GM23338 (cell line): ENCODE measurements at regions not wholly inside any gene's neighbourhood (a gene's known extent, or its start where the extent isn't known, plus 50 kb on each side); places are given as distances from the start of the nearest gene placed in this dataset.

ENCODE experiments used
- ATAC-seq: fragments of 200-7000 bp; cut with Tn5 transposase; 3 replicates; pipeline ENCODE4 v1.9.1; 2020
- DNase-seq: peaks from one replicate; pipeline ENCODE4 v3.0.0-alpha.2; 2015; ENCODE audit warnings: low spot score
- H2AFZ ChIP-seq: fragments of 200-600 bp; sonication (generic); 2 replicates; pipeline ENCODE4 v1.8.0; 2016; ENCODE audit warnings: antibody characterized with exemption, mild to moderate bottlenecking, moderate library complexity
- H3F3A ChIP-seq: fragments of 200-600 bp; sonication (generic); replicated peaks from 2 replicates; pipeline ENCODE4 v1.8.0; 2017; ENCODE audit warnings: antibody characterized with exemption, mixed run types, low read depth
- H3K27ac ChIP-seq: fragments of 200-600 bp; sonication (generic); 2 replicates; pipeline ENCODE4 v1.6.1; 2016; ENCODE audit warnings: low read depth
- H3K27me3 ChIP-seq: fragments of 200-600 bp; sonication (generic); 2 replicates; pipeline ENCODE4 v1.8.0; 2016; ENCODE audit warnings: mild to moderate bottlenecking, mixed run types, moderate library complexity; ENCODE audit not compliant: insufficient read depth
- H3K36me3 ChIP-seq: fragments of 200-600 bp; sonication (generic); 2 replicates; pipeline ENCODE4 v1.8.0; 2016; ENCODE audit warnings: mild to moderate bottlenecking; ENCODE audit not compliant: insufficient read depth
- H3K4me1 ChIP-seq: fragments of 200-600 bp; sonication (generic); 2 replicates; pipeline ENCODE4 v1.8.0; 2016; ENCODE audit warnings: mild to moderate bottlenecking, moderate library complexity; ENCODE audit not compliant: insufficient read depth
- H3K4me2 ChIP-seq: fragments of 200-600 bp; sonication (generic); 2 replicates; pipeline ENCODE4 v1.7.1; 2017; ENCODE audit warnings: mixed run types
- H3K4me3 ChIP-seq: fragments of 200-600 bp; sonication (generic); 2 replicates; pipeline ENCODE4 v1.6.1; 2016; ENCODE audit warnings: mixed run types
- H3K79me2 ChIP-seq: fragments of 200-600 bp; sonication (generic); replicated peaks from 2 replicates; pipeline ENCODE4 v1.8.0; 2017; ENCODE audit warnings: mild to moderate bottlenecking; ENCODE audit not compliant: insufficient read depth
- H3K9me2 ChIP-seq: fragments of 200-600 bp; sonication (generic); 2 replicates; pipeline ENCODE4 v1.8.0; 2017; ENCODE audit not compliant: insufficient read depth
- H4K20me1 ChIP-seq: fragments of 200-600 bp; sonication (generic); replicated peaks from 2 replicates; pipeline ENCODE4 v1.8.0; 2017; ENCODE audit warnings: mild to moderate bottlenecking; ENCODE audit not compliant: insufficient read depth
- H3K27ac Mint-ChIP-seq: 2 replicates; pipeline ENCODE4 v1.8.0; 2020; ENCODE audit warnings: inconsistent platforms, mild to moderate bottlenecking, moderate library complexity, mixed read lengths
- H3K27me3 Mint-ChIP-seq: 3 replicates; pipeline ENCODE4 v1.8.0; 2022; ENCODE audit warnings: low read depth, mild to moderate bottlenecking, moderate library complexity, mixed read lengths, inconsistent platforms; ENCODE audit not compliant: insufficient read depth, poor library complexity
- H3K36me3 Mint-ChIP-seq: 3 replicates; pipeline ENCODE4 v1.8.0; 2021; ENCODE audit warnings: low read depth, mild to moderate bottlenecking, inconsistent platforms, moderate library complexity, mixed read lengths
- H3K4me1 Mint-ChIP-seq: 3 replicates; pipeline ENCODE4 v1.8.0; 2020; ENCODE audit warnings: mild to moderate bottlenecking, inconsistent platforms, mixed read lengths
- H3K4me3 Mint-ChIP-seq: 3 replicates; pipeline ENCODE4 v1.8.0; 2021; ENCODE audit warnings: moderate library complexity, mild to moderate bottlenecking, inconsistent platforms, mixed read lengths
- H3K9me3 Mint-ChIP-seq: 3 replicates; pipeline ENCODE4 v1.8.0; 2020; ENCODE audit warnings: moderate library complexity, mild to moderate bottlenecking, inconsistent platforms, mixed read lengths
- CREB1 ChIP-seq: fragments of 250-450 bp; sonication (Bioruptor Pico); IDR thresholded peaks from 2 replicates; pipeline ENCODE4 v1.5.0; 2020; ENCODE audit warnings: low read depth, mild to moderate bottlenecking, moderate library complexity
- EZH2 ChIP-seq: fragments of 200-600 bp; sonication (generic); IDR thresholded peaks from one replicate; pipeline ENCODE4 v1.8.0; 2017; ENCODE audit warnings: antibody characterized with exemption, mild to moderate bottlenecking, low read depth; ENCODE audit not compliant: unreplicated experiment
- EZH2phosphoT487 ChIP-seq: fragments of 200-600 bp; sonication (generic); IDR thresholded peaks from one replicate; pipeline ENCODE4 v1.8.1; 2018; ENCODE audit warnings: antibody characterized with exemption; ENCODE audit not compliant: unreplicated experiment
- JUNB ChIP-seq: IDR thresholded peaks from one replicate; pipeline ENCODE4 v1.6.1; 2016; ENCODE audit warnings: antibody characterized with exemption; ENCODE audit not compliant: unreplicated experiment
- NANOG ChIP-seq: IDR thresholded peaks from 2 replicates; pipeline ENCODE4 v1.6.1; 2016; ENCODE audit warnings: antibody characterized with exemption, borderline replicate concordance
- POLR2AphosphoS5 ChIP-seq: IDR thresholded peaks from 2 replicates; pipeline ENCODE4 v1.6.1; 2016; ENCODE audit warnings: antibody characterized with exemption, low read depth
- STAT1 ChIP-seq: IDR thresholded peaks from one replicate; pipeline ENCODE4 v1.6.1; 2016; ENCODE audit warnings: antibody characterized with exemption; ENCODE audit not compliant: unreplicated experiment
- ZNF114 ChIP-seq: fragments of 250-450 bp; sonication (Bioruptor Pico); IDR thresholded peaks from 2 replicates; pipeline ENCODE4 v1.5.0; 2020; ENCODE audit warnings: mild to moderate bottlenecking, moderate library complexity
- ZNF331 ChIP-seq: fragments of 250-450 bp; sonication (Bioruptor Pico); IDR thresholded peaks from 2 replicates; pipeline ENCODE4 v1.5.0; 2020; ENCODE audit warnings: low read depth, mild to moderate bottlenecking, moderate library complexity
- TF ChIP-seq, protein P1 (sequence below): IDR thresholded peaks from 2 replicates; pipeline ENCODE4 v1.6.1; 2016; ENCODE audit warnings: antibody characterized with exemption
- TF ChIP-seq, protein P2 (sequence below), 2 experiments: fragments of 200-600 bp in 1 of 2; sonication (generic) in 1 of 2; conservative IDR thresholded peaks; 2 replicates each; pipeline versions ENCODE4 v1.5.1 to v1.6.1; 2016 to 2017; ENCODE audit warnings: antibody characterized with exemption in 2 of 2, low read depth in 2 of 2, mild to moderate bottlenecking in 2 of 2, moderate library complexity in 1 of 2
- TF ChIP-seq, protein P3 (sequence below): IDR thresholded peaks from one replicate; pipeline ENCODE4 v1.6.1; 2018; ENCODE audit warnings: antibody characterized with exemption; ENCODE audit not compliant: unreplicated experiment
- TF ChIP-seq, protein P4 (sequence below): fragments of 250-450 bp; sonication (Bioruptor Pico); IDR thresholded peaks from 2 replicates; pipeline ENCODE4 v1.5.0; 2020; ENCODE audit warnings: mild to moderate bottlenecking, moderate library complexity

DNA sequence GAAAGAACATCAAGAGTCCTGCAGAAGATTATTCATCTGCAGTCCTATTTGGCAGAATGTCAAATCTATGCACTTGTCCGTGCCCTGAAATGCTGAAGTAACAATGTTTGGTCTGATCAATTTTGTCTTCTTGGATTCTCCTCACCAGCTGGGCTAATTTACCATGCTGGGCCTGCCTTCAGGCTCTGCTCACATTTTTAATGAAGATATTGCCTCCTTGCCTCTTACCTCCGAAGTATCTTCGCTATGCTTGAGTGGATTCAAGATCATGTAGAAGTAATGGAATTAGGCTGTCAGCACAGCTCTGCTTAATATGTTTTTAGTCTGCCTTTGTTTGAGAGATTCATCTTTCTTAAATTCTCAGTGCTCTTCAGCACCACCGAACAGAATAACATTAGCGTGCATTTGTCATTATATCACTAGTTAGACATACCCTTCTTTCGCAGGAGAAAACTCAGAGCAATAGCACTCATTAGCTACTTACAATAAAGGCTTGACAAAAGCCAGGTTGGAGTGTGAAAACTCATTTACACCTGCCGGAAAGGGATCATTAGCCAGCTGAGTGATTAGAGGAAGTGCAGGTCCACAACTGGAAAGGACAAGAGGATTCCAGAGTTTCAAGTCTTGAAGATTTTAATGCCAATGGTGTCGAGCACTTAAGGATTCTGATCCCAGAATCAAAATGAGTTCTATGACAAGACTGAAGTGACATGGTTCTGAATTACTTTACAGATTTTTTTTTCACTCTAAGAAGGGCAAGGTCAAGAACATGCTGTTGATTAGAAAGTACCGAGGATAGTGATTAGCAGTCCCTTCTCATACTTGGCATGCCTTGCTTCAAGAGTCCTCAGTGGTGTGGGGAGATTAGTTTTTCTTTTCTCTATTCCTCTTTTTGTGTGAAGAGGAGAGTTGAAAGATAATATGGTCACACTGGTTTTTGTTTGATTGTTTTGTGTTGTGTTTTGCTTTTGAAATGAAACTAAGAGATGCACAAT is 405.6 kb upstream of the TOM1L1 start:
- no peak overlapping the region for H3K4me3 ChIP-seq
- no peak overlapping the region for H3K27ac ChIP-seq
- Mint-ChIP-seq H3K9me3 (no peaks in the 10 kb centered on the region; the same call in 2 of the 3 replicates), H3K4me3 (no peak overlapping the region), H3K27me3 (no peaks in the 10 kb centered on the region), H3K27ac (no peak overlapping the region), H3K4me1 (peaks cover 5% of the 10 kb centered on the region; the same call in 1 of the 3 replicates), H3K36me3 (no peaks in the 10 kb centered on the region)
- TF ChIP-seq, protein P1, sequence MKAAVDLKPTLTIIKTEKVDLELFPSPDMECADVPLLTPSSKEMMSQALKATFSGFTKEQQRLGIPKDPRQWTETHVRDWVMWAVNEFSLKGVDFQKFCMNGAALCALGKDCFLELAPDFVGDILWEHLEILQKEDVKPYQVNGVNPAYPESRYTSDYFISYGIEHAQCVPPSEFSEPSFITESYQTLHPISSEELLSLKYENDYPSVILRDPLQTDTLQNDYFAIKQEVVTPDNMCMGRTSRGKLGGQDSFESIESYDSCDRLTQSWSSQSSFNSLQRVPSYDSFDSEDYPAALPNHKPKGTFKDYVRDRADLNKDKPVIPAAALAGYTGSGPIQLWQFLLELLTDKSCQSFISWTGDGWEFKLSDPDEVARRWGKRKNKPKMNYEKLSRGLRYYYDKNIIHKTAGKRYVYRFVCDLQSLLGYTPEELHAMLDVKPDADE = no peak
- TF ChIP-seq STAT1 (no peak), CREB1 (CRISPR knock-in tag) (no peak), EZH2phosphoT487 (no peak), NANOG (no peak), ZNF114 (no peak), ZNF331 (CRISPR knock-in tag) (no peak), EZH2 (no peak), JUNB (no peak), POLR2AphosphoS5 (no peak)
- TF ChIP-seq, protein P2, sequence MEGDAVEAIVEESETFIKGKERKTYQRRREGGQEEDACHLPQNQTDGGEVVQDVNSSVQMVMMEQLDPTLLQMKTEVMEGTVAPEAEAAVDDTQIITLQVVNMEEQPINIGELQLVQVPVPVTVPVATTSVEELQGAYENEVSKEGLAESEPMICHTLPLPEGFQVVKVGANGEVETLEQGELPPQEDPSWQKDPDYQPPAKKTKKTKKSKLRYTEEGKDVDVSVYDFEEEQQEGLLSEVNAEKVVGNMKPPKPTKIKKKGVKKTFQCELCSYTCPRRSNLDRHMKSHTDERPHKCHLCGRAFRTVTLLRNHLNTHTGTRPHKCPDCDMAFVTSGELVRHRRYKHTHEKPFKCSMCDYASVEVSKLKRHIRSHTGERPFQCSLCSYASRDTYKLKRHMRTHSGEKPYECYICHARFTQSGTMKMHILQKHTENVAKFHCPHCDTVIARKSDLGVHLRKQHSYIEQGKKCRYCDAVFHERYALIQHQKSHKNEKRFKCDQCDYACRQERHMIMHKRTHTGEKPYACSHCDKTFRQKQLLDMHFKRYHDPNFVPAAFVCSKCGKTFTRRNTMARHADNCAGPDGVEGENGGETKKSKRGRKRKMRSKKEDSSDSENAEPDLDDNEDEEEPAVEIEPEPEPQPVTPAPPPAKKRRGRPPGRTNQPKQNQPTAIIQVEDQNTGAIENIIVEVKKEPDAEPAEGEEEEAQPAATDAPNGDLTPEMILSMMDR (conservative IDR thresholded peaks at IDR 0.05; ENCODE audit: low read depth in 2 of 2) = no peak
- TF ChIP-seq, protein P3, sequence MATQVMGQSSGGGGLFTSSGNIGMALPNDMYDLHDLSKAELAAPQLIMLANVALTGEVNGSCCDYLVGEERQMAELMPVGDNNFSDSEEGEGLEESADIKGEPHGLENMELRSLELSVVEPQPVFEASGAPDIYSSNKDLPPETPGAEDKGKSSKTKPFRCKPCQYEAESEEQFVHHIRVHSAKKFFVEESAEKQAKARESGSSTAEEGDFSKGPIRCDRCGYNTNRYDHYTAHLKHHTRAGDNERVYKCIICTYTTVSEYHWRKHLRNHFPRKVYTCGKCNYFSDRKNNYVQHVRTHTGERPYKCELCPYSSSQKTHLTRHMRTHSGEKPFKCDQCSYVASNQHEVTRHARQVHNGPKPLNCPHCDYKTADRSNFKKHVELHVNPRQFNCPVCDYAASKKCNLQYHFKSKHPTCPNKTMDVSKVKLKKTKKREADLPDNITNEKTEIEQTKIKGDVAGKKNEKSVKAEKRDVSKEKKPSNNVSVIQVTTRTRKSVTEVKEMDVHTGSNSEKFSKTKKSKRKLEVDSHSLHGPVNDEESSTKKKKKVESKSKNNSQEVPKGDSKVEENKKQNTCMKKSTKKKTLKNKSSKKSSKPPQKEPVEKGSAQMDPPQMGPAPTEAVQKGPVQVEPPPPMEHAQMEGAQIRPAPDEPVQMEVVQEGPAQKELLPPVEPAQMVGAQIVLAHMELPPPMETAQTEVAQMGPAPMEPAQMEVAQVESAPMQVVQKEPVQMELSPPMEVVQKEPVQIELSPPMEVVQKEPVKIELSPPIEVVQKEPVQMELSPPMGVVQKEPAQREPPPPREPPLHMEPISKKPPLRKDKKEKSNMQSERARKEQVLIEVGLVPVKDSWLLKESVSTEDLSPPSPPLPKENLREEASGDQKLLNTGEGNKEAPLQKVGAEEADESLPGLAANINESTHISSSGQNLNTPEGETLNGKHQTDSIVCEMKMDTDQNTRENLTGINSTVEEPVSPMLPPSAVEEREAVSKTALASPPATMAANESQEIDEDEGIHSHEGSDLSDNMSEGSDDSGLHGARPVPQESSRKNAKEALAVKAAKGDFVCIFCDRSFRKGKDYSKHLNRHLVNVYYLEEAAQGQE = no peak
- TF ChIP-seq, protein P4, sequence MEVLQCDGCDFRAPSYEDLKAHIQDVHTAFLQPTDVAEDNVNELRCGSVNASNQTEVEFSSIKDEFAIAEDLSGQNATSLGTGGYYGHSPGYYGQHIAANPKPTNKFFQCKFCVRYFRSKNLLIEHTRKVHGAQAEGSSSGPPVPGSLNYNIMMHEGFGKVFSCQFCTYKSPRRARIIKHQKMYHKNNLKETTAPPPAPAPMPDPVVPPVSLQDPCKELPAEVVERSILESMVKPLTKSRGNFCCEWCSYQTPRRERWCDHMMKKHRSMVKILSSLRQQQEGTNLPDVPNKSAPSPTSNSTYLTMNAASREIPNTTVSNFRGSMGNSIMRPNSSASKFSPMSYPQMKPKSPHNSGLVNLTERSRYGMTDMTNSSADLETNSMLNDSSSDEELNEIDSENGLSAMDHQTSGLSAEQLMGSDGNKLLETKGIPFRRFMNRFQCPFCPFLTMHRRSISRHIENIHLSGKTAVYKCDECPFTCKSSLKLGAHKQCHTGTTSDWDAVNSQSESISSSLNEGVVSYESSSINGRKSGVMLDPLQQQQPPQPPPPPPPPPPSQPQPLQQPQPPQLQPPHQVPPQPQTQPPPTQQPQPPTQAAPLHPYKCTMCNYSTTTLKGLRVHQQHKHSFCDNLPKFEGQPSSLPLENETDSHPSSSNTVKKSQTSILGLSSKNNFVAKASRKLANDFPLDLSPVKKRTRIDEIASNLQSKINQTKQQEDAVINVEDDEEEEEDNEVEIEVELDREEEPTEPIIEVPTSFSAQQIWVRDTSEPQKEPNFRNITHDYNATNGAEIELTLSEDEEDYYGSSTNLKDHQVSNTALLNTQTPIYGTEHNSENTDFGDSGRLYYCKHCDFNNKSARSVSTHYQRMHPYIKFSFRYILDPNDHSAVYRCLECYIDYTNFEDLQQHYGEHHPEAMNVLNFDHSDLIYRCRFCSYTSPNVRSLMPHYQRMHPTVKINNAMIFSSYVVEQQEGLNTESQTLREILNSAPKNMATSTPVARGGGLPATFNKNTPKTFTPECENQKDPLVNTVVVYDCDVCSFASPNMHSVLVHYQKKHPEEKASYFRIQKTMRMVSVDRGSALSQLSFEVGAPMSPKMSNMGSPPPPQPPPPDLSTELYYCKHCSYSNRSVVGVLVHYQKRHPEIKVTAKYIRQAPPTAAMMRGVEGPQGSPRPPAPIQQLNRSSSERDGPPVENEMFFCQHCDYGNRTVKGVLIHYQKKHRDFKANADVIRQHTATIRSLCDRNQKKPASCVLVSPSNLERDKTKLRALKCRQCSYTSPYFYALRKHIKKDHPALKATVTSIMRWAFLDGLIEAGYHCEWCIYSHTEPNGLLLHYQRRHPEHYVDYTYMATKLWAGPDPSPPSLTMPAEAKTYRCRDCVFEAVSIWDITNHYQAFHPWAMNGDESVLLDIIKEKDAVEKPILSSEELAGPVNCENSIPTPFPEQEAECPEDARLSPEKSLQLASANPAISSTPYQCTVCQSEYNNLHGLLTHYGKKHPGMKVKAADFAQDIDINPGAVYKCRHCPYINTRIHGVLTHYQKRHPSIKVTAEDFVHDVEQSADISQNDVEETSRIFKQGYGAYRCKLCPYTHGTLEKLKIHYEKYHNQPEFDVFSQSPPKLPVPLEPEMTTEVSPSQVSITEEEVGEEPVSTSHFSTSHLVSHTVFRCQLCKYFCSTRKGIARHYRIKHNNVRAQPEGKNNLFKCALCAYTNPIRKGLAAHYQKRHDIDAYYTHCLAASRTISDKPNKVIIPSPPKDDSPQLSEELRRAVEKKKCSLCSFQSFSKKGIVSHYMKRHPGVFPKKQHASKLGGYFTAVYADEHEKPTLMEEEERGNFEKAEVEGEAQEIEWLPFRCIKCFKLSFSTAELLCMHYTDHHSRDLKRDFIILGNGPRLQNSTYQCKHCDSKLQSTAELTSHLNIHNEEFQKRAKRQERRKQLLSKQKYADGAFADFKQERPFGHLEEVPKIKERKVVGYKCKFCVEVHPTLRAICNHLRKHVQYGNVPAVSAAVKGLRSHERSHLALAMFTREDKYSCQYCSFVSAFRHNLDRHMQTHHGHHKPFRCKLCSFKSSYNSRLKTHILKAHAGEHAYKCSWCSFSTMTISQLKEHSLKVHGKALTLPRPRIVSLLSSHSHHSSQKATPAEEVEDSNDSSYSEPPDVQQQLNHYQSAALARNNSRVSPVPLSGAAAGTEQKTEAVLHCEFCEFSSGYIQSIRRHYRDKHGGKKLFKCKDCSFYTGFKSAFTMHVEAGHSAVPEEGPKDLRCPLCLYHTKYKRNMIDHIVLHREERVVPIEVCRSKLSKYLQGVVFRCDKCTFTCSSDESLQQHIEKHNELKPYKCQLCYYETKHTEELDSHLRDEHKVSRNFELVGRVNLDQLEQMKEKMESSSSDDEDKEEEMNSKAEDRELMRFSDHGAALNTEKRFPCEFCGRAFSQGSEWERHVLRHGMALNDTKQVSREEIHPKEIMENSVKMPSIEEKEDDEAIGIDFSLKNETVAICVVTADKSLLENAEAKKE = no peak
- H3K27me3 ChIP-seq = no peaks in the 10 kb centered on the region
- H3K9me2 ChIP-seq = 0 out of 2 replicates have a peak, but pooled peaks cover 6% of the 10 kb centered on the region
- H3K79me2 ChIP-seq = no peaks in the 10 kb centered on the region
- no peak for ATAC-seq
- no peak for DNase-seq
- no peak overlapping the region for H2AFZ ChIP-seq
- no peaks in the 10 kb centered on the region for H3K36me3 ChIP-seq
- no peaks in the 10 kb centered on the region for H3K4me1 ChIP-seq
- H3K4me2 ChIP-seq = no peak overlapping the region
- no peaks in the 10 kb centered on the region for H3F3A ChIP-seq
- H4K20me1 ChIP-seq = no peaks in the 10 kb centered on the region
